ENCODE measurements at regions not wholly inside any gene's neighbourhood (a gene's known extent, or its start where the extent isn't known, plus 50 kb on each side); places are given as distances from the start of the nearest gene placed in this dataset.
"Not testable (repeated sequence)": the region's sequence is repeated elsewhere in the genome, so short reads cannot be mapped to it uniquely, and the experiment has no call there.

- TF ChIP-seq, protein P1, sequence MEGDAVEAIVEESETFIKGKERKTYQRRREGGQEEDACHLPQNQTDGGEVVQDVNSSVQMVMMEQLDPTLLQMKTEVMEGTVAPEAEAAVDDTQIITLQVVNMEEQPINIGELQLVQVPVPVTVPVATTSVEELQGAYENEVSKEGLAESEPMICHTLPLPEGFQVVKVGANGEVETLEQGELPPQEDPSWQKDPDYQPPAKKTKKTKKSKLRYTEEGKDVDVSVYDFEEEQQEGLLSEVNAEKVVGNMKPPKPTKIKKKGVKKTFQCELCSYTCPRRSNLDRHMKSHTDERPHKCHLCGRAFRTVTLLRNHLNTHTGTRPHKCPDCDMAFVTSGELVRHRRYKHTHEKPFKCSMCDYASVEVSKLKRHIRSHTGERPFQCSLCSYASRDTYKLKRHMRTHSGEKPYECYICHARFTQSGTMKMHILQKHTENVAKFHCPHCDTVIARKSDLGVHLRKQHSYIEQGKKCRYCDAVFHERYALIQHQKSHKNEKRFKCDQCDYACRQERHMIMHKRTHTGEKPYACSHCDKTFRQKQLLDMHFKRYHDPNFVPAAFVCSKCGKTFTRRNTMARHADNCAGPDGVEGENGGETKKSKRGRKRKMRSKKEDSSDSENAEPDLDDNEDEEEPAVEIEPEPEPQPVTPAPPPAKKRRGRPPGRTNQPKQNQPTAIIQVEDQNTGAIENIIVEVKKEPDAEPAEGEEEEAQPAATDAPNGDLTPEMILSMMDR (IDR thresholded peaks at IDR 0.05; ENCODE audit: insufficient read depth, low read length, poor library complexity, severe bottlenecking): not testable (repeated sequence)
- TF ChIP-seq EZH2phosphoT487 (conservative IDR thresholded peaks at IDR 0.05; ENCODE audit: low read length): not testable (repeated sequence)
Observed at GRCh38 chr20:30405585-30405984, 851.9 kb upstream of the DEFB115 start.

Data from SU-DHL-6 (cell line).